ENCODE measurements at regions not wholly inside any gene's neighbourhood (a gene's known extent, or its start where the extent isn't known, plus 50 kb on each side); places are given as distances from the start of the nearest gene placed in this dataset.

DNA sequence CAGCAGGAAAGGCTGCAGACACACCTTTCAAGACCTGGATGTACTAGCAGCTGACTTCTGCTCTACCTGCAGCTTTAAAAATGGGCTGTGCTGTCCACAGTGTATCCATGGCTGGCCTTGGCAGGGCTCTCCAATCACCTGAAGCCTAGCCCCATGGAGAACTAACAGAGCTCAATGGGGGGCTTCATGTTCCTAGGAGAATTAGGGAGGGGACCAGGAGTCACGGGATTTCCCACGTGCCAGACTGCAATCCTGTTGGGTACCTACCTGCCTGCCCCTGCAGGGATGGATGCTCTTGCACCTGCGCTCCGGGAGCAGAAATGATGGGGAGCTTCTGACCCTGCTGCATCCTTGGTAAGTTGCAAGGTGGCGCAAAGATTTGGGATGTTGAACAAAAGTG lies 462.1 kb downstream of the ICE1 start:
- H3K79me2 ChIP-seq (ENCODE audit: control insufficient read depth, insufficient read depth, low read length), result no peaks in the 10 kb centered on the region
- no peak overlapping the region for H3K4me3 ChIP-seq (ENCODE audit: control insufficient read depth in 2 of 3, extremely low read depth in 1 of 3, insufficient read depth in 2 of 3, low read depth in 1 of 3, low read length in 3 of 3)
- no peak overlapping the region for H2AFZ ChIP-seq (ENCODE audit: control insufficient read depth, low read length)
- FAIRE-seq (no peak), DNase-seq (ENCODE audit: low read depth, low spot score) (no peak)
- H3K4me1 ChIP-seq (ENCODE audit: control insufficient read depth, extremely low read depth, insufficient read depth, low read length), result no peaks in the 10 kb centered on the region
- dilution Hi-C loops (cut with MboI; ENCODE audit: extremely low pct_ligation_motif_present, low sequenced_read_pairs), result no loop called here
- H3K9me3 ChIP-seq (ENCODE audit: control insufficient read depth, low read depth, low read length), result no peaks in the 10 kb centered on the region
- TF ChIP-seq, protein P1, sequence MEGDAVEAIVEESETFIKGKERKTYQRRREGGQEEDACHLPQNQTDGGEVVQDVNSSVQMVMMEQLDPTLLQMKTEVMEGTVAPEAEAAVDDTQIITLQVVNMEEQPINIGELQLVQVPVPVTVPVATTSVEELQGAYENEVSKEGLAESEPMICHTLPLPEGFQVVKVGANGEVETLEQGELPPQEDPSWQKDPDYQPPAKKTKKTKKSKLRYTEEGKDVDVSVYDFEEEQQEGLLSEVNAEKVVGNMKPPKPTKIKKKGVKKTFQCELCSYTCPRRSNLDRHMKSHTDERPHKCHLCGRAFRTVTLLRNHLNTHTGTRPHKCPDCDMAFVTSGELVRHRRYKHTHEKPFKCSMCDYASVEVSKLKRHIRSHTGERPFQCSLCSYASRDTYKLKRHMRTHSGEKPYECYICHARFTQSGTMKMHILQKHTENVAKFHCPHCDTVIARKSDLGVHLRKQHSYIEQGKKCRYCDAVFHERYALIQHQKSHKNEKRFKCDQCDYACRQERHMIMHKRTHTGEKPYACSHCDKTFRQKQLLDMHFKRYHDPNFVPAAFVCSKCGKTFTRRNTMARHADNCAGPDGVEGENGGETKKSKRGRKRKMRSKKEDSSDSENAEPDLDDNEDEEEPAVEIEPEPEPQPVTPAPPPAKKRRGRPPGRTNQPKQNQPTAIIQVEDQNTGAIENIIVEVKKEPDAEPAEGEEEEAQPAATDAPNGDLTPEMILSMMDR (optimal IDR thresholded peaks at IDR 0.05 in 1 of 3, IDR thresholded peaks at IDR 0.05 in 1 of 3, conservative IDR thresholded peaks at IDR 0.05 in 1 of 3; ENCODE audit: extremely low read depth in 1 of 3, insufficient read depth in 2 of 3, low read length in 3 of 3), result no peak
- TF ChIP-seq EZH2 (IDR thresholded peaks at IDR 0.05; ENCODE audit: low read length), result no peak
- no peak overlapping the region for H3K9ac ChIP-seq (ENCODE audit: control insufficient read depth, extremely low read depth, insufficient read depth, low read length)
- no peaks in the 10 kb centered on the region for H4K20me1 ChIP-seq (ENCODE audit: control insufficient read depth, extremely low read depth, insufficient read depth, low read length)
- H3K36me3 ChIP-seq (ENCODE audit: control insufficient read depth in 2 of 2, extremely low read depth in 1 of 2, insufficient read depth in 2 of 2, low read length in 2 of 2), result no peaks in the 10 kb centered on the region
- no peaks in the 10 kb centered on the region for H3K27me3 ChIP-seq (ENCODE audit: control insufficient read depth, extremely low read depth, insufficient read depth, low read length)
- no peak overlapping the region for H3K27ac ChIP-seq (ENCODE audit: control insufficient read depth, insufficient read depth, low read length)
- H3K4me2 ChIP-seq (ENCODE audit: control insufficient read depth, extremely low read depth, insufficient read depth, low read depth, low read length), result no peak overlapping the region
- no peaks in the 10 kb centered on the region for H3K9me1 ChIP-seq (ENCODE audit: control insufficient read depth, extremely low read depth, insufficient read depth, low read length)

DNA sequence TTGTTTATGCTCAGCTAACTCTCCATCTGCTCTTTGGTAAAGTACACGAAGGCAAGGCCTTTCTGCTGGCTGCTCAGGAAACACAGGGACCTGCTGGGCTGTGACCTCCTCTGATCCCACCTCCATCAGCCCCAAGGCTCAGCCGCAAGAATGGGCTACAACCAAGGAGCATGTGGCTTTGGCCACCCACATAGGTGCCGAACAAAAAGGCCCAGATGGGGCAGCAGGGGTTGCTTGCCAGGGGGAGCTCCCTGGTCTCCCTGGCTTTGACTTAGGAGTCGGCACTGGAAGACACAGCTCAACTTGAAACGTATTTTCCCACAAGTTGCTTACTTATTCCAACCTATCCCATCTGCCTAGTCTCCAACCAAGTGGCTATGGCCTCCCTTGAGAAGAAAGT lies 461.1 kb downstream of the ICE1 start:
- Histone ChIP-seq H3K9me1 (ENCODE audit: control insufficient read depth, extremely low read depth, insufficient read depth, low read length) (no peaks in the 10 kb centered on the region), H4K20me1 (ENCODE audit: control insufficient read depth, extremely low read depth, insufficient read depth, low read length) (no peaks in the 10 kb centered on the region), H3K36me3 (ENCODE audit: control insufficient read depth in 2 of 2, extremely low read depth in 1 of 2, insufficient read depth in 2 of 2, low read length in 2 of 2) (no peaks in the 10 kb centered on the region), H3K4me2 (ENCODE audit: control insufficient read depth, extremely low read depth, insufficient read depth, low read depth, low read length) (no peak overlapping the region), H3K4me1 (ENCODE audit: control insufficient read depth, extremely low read depth, insufficient read depth, low read length) (no peaks in the 10 kb centered on the region), H3K79me2 (ENCODE audit: control insufficient read depth, insufficient read depth, low read length) (no peaks in the 10 kb centered on the region), H3K27me3 (ENCODE audit: control insufficient read depth, extremely low read depth, insufficient read depth, low read length) (no peaks in the 10 kb centered on the region), H3K9ac (ENCODE audit: control insufficient read depth, extremely low read depth, insufficient read depth, low read length) (no peak overlapping the region), H3K4me3 (ENCODE audit: control insufficient read depth in 2 of 3, extremely low read depth in 1 of 3, insufficient read depth in 2 of 3, low read depth in 1 of 3, low read length in 3 of 3) (no peak overlapping the region), H3K27ac (ENCODE audit: control insufficient read depth, insufficient read depth, low read length) (no peak overlapping the region), H2AFZ (ENCODE audit: control insufficient read depth, low read length) (no peak overlapping the region), H3K9me3 (ENCODE audit: control insufficient read depth, low read depth, low read length) (no peaks in the 10 kb centered on the region)
- TF ChIP-seq EZH2 (IDR thresholded peaks at IDR 0.05; ENCODE audit: low read length), result no peak
- TF ChIP-seq, protein P1 (optimal IDR thresholded peaks at IDR 0.05 in 1 of 3, IDR thresholded peaks at IDR 0.05 in 1 of 3, conservative IDR thresholded peaks at IDR 0.05 in 1 of 3; ENCODE audit: extremely low read depth in 1 of 3, insufficient read depth in 2 of 3, low read length in 3 of 3), result no peak
- FAIRE-seq (no peak), DNase-seq (ENCODE audit: low read depth, low spot score) (no peak)
- dilution Hi-C loops (cut with MboI; ENCODE audit: extremely low pct_ligation_motif_present, low sequenced_read_pairs), result no loop called here

All from keratinocyte (primary cell).